ENCODE measurements at regions not wholly inside any gene's neighbourhood (a gene's known extent, or its start where the extent isn't known, plus 50 kb on each side); places are given as distances from the start of the nearest gene placed in this dataset.

DNA sequence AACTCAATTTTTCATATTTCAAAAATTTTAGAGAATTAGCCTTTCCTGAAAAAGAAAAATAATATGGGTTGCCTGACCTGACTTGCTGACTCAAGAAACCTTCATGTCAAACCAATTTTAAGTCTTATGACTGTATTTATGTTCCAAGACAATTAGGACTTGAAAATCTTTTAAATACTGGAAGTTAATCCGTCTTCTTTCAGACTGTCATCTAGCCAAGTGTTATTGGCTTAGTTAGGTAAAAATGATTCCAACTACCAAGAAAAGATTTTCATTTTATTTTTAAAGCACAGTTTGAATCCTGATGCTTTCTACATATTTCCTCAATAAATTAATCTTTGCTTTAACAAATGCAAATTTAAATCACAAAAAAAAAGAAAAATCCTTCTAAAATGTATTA lies 337.6 kb downstream of the SLITRK6 start:
- DNase-seq = no peak

DNA sequence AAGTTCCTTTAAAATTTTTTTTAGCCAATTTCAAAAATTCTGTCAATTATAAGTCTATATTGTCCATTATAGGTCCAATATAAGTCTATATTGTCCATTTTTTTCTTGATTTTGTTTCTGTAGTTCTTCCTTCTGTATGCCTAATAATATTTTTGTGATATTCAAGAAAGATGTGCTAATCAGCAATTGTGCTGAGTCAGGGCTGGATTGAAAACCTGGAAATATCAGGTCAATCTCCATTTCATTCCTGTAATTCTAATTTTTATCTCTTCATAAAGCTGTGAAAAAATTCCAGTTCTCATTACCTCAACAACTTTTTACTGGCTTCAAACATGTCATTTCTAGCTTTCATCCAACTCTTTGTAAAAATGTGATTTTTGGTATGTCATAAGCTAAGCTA lies 353.7 kb downstream of the SLITRK6 start:
- DNase-seq = no peak

GRCh38 chr13:85441975-85442374 lies 357.2 kb downstream of the SLITRK6 start:
- no peak for DNase-seq

- DNase-seq = no peak
Measured at GRCh38 chr13:85441364-85441763, 357.9 kb downstream of the SLITRK6 start.

DNA sequence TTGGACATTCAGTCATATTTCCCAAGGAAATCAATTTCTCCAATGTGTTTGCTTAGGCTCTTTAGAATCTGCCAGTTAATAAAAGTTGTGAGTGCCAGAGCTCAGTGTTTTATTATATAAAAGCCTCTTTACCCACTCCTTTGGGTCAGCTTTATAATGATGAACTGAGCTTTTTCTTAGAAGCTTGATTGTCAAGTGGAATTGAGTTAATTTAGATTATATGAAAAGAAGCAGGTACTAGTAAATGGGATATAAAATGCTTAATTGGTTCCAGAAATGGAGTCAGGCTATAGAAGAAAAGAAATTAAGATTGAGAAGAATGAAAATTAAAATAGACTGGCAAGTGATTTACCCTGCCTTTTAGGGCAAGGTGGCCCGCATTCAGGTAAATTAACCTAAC lies 363.2 kb downstream of the SLITRK6 start:
- no peak for DNase-seq

DNA sequence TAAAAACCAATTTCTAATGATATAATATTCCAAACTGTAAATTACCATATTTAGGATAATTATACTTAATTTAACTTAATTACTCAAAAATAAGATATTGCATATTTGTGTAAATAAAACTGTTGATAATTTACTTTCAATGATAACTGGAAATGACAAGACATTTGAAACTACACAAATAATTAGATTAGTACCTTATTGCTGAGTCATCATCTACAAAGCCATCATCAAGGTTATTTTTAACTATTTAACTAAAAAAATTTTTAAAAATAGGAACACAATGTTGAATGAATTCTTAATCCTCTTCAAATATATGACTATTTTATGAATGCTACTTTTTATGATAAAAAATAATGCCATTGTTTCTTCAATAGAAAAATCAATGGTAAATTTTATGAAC lies 364.3 kb downstream of the SLITRK6 start:
- no peak for DNase-seq

DNA sequence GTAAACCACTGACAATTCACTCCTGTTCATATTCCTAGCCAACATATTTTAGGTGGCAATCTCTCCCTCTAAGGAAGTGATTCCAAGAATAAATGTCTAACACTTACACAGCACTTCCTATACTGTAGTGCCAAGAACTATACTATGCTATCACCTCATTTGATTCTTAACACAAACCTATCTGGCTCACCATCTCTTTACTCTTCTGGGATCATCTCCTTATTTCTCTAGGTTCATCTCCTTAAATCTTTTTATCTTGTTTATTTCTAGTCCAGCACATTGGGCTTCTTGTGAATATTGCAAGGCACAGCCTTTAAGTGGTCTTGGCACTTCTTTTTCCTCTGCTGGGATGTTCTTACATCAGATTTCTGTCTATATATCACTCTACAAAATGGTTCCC lies 366.3 kb downstream of the SLITRK6 start:
- DNase-seq = no peak

- no peak for DNase-seq
Measured at GRCh38 chr13:85431720-85432119, 367.5 kb downstream of the SLITRK6 start.

DNA sequence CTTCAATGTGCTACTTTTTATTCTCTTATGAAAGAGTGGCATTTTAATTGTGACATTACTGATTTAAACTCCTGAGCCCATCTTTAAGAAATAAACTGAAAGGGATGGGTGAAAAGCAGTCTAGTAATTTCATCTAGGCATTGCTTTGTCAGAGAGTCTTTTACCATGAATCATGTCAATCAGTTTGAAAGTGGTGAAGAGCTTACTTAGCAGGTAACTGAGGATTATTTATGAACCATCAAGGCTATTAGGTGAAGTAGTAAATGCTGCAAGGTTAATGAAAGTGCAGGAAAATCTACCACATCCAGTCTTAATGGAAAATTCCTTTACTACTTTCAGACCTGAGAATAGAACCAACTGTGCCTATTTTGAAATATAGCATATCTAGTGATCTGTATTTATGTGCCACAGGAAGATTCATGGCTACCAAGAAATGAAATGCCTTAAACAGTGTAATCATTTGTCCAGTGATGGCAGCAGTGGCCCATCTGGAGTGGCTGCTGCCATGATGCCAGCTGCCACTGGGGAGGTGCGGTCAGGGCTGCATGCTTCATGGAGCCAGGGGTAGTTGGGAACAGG lies 368.9 kb downstream of the SLITRK6 start:
- DNase-seq = no peak

- DNase-seq = no peak
Measured at GRCh38 chr13:85427416-85427815, 371.8 kb downstream of the SLITRK6 start.

DNA sequence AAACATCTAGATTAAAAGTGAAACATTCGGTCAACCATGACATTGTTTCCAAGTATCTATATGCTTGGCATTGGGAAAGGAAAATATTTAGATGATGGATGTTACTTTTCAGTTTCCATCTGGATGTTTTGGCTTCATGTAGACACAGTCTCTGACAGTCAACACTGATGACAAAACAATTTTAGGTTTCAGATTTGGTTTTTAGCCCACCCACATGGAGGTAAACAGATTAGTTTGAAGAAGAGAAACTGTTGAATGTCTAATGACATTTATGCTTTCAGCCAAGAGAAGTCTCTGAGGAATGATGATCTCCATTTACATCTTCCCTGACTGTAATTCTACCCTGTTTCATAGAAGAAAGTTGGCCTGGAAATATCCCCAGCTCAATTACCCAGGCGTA lies 379.1 kb downstream of the SLITRK6 start:
- DNase-seq = no peak

GRCh38 chr13:85419611-85420010 lies 379.6 kb downstream of the SLITRK6 start:
- no peak for DNase-seq

- DNase-seq = no peak
Measured at GRCh38 chr13:85417807-85418206, 381.4 kb downstream of the SLITRK6 start.

DNA sequence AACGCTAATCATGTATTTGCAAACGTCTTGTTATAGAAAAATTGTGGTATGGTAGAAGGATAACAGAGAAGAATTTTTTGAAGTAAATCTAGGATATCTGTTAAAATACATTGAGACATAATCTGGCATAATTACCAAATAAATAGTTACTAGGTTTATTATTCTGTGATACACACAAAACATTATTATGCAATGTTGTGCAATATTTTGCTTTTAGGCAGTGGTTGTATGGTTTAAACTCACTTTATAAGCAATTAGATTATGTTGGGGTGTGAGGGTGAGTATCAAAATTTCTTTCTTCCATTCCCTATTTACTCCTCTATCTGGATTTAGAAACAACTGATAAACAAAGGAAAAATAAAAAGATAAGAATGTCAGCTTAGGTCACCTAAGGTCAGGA lies 385.6 kb downstream of the SLITRK6 start:
- DNase-seq = no peak

- DNase-seq = no peak
Measured at GRCh38 chr13:85412448-85412847, 386.8 kb downstream of the SLITRK6 start.

DNA sequence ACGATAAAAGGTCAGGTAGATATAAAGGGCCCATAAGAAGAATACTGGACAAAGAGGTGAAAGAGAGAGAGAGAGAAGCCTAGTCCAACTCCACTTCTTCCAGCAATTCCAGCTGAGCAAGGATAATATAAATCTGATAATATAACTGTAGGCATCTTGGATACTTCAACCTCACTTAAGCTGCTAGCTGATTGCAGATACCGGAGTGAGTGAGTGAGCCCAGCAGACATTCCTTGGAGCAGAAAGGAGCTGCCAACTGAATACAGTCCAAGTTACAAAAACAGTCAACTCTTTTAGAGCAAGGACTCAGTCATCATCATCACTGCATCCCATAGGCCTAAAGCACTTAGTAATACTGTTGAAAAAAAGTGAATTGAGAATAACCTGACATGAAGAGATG lies 387.6 kb downstream of the SLITRK6 start:
- DNase-seq = no peak

DNA sequence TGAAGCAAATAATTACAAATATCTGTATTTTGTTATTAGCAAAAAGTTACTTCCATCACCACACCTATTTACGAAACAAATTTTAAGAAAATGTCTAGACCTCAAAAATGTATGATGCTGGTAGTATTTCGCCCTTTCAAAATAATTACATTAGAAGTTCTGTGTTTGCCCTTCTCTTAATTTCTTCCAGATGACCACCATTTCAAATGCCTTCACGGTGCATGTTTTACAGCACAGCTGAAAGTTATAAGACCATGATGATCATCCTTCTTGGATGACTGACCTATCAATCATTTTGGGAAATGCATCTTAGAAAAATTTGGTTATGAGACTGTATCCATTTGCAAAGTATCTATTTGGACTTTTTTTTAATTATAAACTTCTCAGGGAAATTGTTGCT lies 390.8 kb downstream of the SLITRK6 start:
- DNase-seq = no peak

DNA sequence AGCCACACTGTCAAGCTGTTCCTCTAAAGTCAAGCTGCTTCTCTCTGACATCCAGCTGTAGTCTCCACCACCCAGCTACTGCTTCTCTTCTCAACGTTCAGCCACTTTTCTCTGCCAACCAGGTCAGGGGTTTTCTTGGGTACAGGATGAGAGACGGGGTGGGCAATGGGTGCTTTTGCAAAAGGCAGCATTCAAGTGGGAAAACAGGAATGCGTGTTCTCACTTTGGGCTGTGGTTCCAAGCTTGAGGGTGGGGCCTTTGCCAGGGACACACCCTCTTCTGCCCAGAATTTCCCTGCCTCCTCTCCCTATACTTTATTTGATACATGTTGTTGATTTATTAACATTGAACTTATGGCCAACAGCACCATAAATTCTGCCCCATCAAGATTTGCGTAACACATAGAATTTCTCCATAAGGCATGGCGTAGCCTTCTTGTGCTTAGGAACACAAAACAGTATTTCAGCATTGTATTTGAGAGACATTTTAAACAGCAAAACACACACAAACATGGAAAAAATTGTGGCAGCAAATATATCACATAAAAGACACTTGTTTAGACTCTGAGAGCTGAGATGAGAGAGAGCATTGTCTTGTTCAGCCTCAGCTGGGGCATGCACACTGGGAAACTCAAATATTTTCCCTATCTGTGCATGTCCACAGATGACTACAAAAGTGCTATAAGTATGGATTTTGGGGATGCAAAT lies 392.8 kb downstream of the SLITRK6 start:
- DNase-seq = peak in 8 of 14 donors; percentile 5 to 77 (median 24)

DNA sequence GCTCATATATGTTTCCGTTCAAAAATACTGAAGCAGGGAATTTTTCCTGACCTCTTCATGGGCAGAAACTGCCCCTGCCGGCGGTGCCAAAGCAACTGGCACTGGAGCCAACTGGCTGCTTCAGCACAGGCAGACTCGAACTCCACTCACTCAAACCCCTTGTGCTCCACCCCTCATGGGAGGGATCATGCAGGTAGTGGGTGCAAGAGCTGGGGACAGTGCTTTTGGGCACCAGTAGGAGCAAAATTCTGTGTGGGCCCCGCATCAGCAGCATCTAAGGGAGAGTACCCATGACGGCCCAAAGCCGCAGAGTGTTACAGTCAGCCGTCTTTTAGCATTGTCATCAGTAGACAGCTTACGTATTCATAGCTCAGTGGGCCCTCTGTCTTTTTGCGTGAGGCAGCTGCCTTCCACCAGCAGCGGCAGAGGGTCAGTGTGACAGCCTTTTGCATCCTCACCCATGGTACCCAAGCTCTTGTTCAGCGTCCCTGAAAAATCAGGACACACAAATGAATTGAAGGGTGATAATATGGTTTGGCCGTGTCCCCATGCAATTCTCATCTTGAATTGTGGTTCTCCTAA lies 393.8 kb downstream of the SLITRK6 start:
- DNase-seq = peak in 7 of 14 donors; percentile 7 to 51 (median 32)

DNA sequence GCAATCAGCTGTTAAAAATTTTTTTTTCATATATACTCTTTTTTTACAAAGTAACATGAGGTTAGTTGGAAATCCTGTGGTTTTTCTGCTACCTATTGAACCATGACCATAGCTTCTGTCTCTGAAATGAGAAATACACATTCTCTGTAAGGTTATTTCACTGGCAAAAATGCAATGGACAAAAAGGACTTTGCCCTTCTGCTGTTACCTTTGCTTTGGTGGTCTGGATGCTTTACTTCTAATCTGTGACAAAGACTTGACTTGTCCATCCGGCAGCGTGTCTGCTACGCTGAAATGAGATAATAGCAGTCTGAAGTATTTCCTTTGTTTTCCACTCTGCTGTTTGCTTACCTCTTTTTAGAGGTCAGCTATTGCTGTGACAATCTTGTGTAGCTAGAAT lies 412.8 kb downstream of the SLITRK6 start:
- no peak for DNase-seq

DNA sequence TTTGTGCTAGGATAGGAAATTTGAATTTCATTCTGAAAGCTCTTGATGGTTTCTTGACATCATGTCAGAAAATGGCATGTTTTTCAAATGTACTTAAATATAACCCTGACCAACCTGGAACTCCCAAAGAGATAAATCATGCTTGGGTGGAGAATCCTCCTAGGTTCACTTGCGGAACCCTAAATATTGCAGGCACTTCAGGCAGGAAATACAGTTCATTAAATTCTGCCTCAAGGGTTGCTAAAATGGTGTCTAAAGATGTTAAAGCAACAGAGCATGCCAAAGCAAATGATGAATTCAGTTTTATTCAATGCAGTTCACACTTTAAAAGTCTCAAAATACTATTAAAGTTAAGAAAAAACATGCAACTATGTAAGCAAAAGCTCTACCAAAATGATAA lies 415.9 kb downstream of the SLITRK6 start:
- no peak for DNase-seq

- no peak for DNase-seq
Measured at GRCh38 chr13:85381082-85381481, 418.1 kb downstream of the SLITRK6 start.

- DNase-seq = no peak
Measured at GRCh38 chr13:85379991-85380390, 419.2 kb downstream of the SLITRK6 start.

- no peak for DNase-seq
Measured at GRCh38 chr13:85379433-85379832, 419.8 kb downstream of the SLITRK6 start.
